ENCODE measurements at regions not wholly inside any gene's neighbourhood (a gene's known extent, or its start where the extent isn't known, plus 50 kb on each side); places are given as distances from the start of the nearest gene placed in this dataset.

- H3K9me3 ChIP-seq, result no peaks in the 10 kb centered on the region
- intact Hi-C loops (cut with DNase I), result no loop called here
- no peak for DNase-seq (ENCODE audit: extremely low spot score in 2 of 2)
- TF ChIP-seq CTCF (IDR thresholded peaks at IDR 0.05) (no peak), POLR2A (IDR thresholded peaks at IDR 0.05) (no peak), POLR2AphosphoS5 (IDR thresholded peaks at IDR 0.05; ENCODE audit: insufficient read depth in 1 of 2, low read depth in 1 of 2) (no peak)
- no peaks in the 10 kb centered on the region for H3K27me3 ChIP-seq
- H3K27ac ChIP-seq, result no peak overlapping the region
- no peak overlapping the region for H3K4me3 ChIP-seq
- no peaks in the 10 kb centered on the region for H3K36me3 ChIP-seq
- H3K4me1 ChIP-seq, result peaks cover 6% of the 10 kb centered on the region
Observed at GRCh38 chr2:19031642-19032041, 326.8 kb downstream of the OSR1 start.

- DNase-seq (ENCODE audit: extremely low spot score in 2 of 2), result no peak
- H3K4me3 ChIP-seq, result no peak overlapping the region
- TF ChIP-seq POLR2A (IDR thresholded peaks at IDR 0.05) (no peak), POLR2AphosphoS5 (IDR thresholded peaks at IDR 0.05; ENCODE audit: insufficient read depth in 1 of 2, low read depth in 1 of 2) (no peak), CTCF (IDR thresholded peaks at IDR 0.05) (no peak)
- H3K27me3 ChIP-seq, result no peaks in the 10 kb centered on the region
- no peak overlapping the region for H3K27ac ChIP-seq
- no peaks in the 10 kb centered on the region for H3K36me3 ChIP-seq
- no peaks in the 10 kb centered on the region for H3K9me3 ChIP-seq
- H3K4me1 ChIP-seq, result no peaks in the 10 kb centered on the region
- intact Hi-C loops (cut with DNase I), result no loop called here
Observed at GRCh38 chr2:19029655-19030054, 328.8 kb downstream of the OSR1 start.

- no peak overlapping the region for H3K27ac ChIP-seq
- H3K4me3 ChIP-seq, result no peak overlapping the region
- TF ChIP-seq POLR2A (IDR thresholded peaks at IDR 0.05) (no peak), CTCF (IDR thresholded peaks at IDR 0.05) (no peak), POLR2AphosphoS5 (IDR thresholded peaks at IDR 0.05; ENCODE audit: insufficient read depth in 1 of 2, low read depth in 1 of 2) (no peak)
- no peaks in the 10 kb centered on the region for H3K4me1 ChIP-seq
- no peaks in the 10 kb centered on the region for H3K36me3 ChIP-seq
- intact Hi-C loops (cut with DNase I), result no loop called here
- no peaks in the 10 kb centered on the region for H3K27me3 ChIP-seq
- H3K9me3 ChIP-seq, result no peaks in the 10 kb centered on the region
- DNase-seq (ENCODE audit: extremely low spot score in 2 of 2), result no peak
Observed at GRCh38 chr2:19028587-19029375, 329.6 kb downstream of the OSR1 start.

DNA sequence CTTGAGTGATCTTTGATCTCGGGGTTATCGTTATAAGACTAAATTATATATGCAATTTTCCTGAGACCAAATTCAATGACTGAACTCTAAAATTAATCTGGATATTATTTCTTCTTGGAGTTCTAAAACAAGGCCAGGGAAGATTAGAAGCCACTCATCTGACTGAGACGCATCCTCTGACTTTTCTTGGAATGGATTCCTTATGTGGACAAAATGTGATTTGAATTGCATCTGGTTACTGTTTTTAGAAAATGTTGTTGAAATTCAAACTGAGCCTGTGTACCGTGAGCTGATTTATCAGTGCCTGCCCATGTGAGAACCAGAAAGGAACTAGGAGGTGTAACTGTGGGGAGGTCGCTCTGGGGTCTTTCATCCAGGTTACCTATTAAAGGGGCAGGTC is 330.8 kb downstream of the OSR1 start:
- H3K4me3 ChIP-seq, result no peak overlapping the region
- H3K27me3 ChIP-seq, result no peaks in the 10 kb centered on the region
- no peak for TF ChIP-seq POLR2A (IDR thresholded peaks at IDR 0.05)
- no peak for TF ChIP-seq CTCF (IDR thresholded peaks at IDR 0.05)
- TF ChIP-seq POLR2AphosphoS5 (IDR thresholded peaks at IDR 0.05; ENCODE audit: insufficient read depth in 1 of 2, low read depth in 1 of 2), result no peak
- no peaks in the 10 kb centered on the region for H3K9me3 ChIP-seq
- H3K36me3 ChIP-seq, result no peaks in the 10 kb centered on the region
- no peaks in the 10 kb centered on the region for H3K4me1 ChIP-seq
- no peak for DNase-seq (ENCODE audit: extremely low spot score in 2 of 2)
- intact Hi-C loops (cut with DNase I), result no loop called here
- H3K27ac ChIP-seq, result no peak overlapping the region

GRCh38 chr2:19026261-19026660 is 332.2 kb downstream of the OSR1 start:
- no peak overlapping the region for H3K4me3 ChIP-seq
- no peaks in the 10 kb centered on the region for H3K4me1 ChIP-seq
- H3K27me3 ChIP-seq, result no peaks in the 10 kb centered on the region
- H3K36me3 ChIP-seq, result no peaks in the 10 kb centered on the region
- intact Hi-C loops (cut with DNase I), result no loop called here
- no peaks in the 10 kb centered on the region for H3K9me3 ChIP-seq
- H3K27ac ChIP-seq, result no peak overlapping the region
- TF ChIP-seq POLR2A (IDR thresholded peaks at IDR 0.05), result no peak
- DNase-seq (ENCODE audit: extremely low spot score in 2 of 2), result no peak

Data from vagina (tissue), 2 donors.